K562 (cell line): ENCODE measurements at regions not wholly inside any gene's neighbourhood (a gene's known extent, or its start where the extent isn't known, plus 50 kb on each side); places are given as distances from the start of the nearest gene placed in this dataset.
A peak's percentile ranks its signal among the peaks of the same experiment; 100 is the strongest.

ENCODE experiments used
- ARID1B ChIP-seq: fragments of 450-650 bp; IDR thresholded peaks from 2 replicates; pipeline ENCODE4 v1.6.1; 2016; ENCODE audit warnings: antibody characterized with exemption, mild to moderate bottlenecking, inconsistent platforms
- CBFA2T2 ChIP-seq: fragments of 450-650 bp; conservative IDR thresholded peaks from 2 replicates; pipeline ENCODE4 v1.6.1; 2017; ENCODE audit warnings: mild to moderate bottlenecking
- CBFA2T3 ChIP-seq: fragments of 450-650 bp; IDR thresholded peaks from 2 replicates; pipeline ENCODE4 v1.6.1; 2017
- CBFB ChIP-seq: sonication (generic); formaldehyde crosslinking; IDR thresholded peaks from 2 replicates; pipeline ENCODE4 v1.4.0; 2020; ENCODE audit warnings: mild to moderate bottlenecking, missing genetic modification reagents
- ELK1 ChIP-seq: sonication (generic); formaldehyde crosslinking; IDR thresholded peaks from 2 replicates; pipeline ENCODE4 v1.8.1; 2022; ENCODE audit warnings: missing genetic modification reagents
- ERF ChIP-seq: fragments of 450-650 bp; formaldehyde crosslinking; IDR thresholded peaks from 2 replicates; pipeline ENCODE4 v1.4.0; 2020; ENCODE audit warnings: mild to moderate bottlenecking, mixed read lengths
- ETV6 ChIP-seq, 3 experiments: fragments of 150-350 bp in 1 of 3; sonication (generic) in 1 of 3; formaldehyde crosslinking in 1 of 3; IDR thresholded peaks; 2 replicates each; pipeline versions ENCODE4 v1.6.1 to v1.8.0; 2014 to 2022; ENCODE audit warnings: borderline replicate concordance in 2 of 3, low read depth in 2 of 3, antibody characterized with exemption in 1 of 3, low read length in 1 of 3, mild to moderate bottlenecking in 1 of 3, missing genetic modification reagents in 1 of 3
- HDGF ChIP-seq: fragments of 450-650 bp; IDR thresholded peaks from 2 replicates; pipeline ENCODE4 v1.6.1; 2016
- KLF16 ChIP-seq: IDR thresholded peaks from 2 replicates; pipeline ENCODE4 v1.6.1; 2016; ENCODE audit warnings: antibody characterized with exemption
- MIER1 ChIP-seq: fragments of 450-650 bp; IDR thresholded peaks from 2 replicates; pipeline ENCODE4 v1.6.1; 2016; ENCODE audit warnings: antibody characterized with exemption, mild to moderate bottlenecking, low read depth
- MLLT1 ChIP-seq, 2 experiments: fragments of 450-650 bp; IDR thresholded peaks; 2 replicates each; pipeline ENCODE4 v1.6.1; 2016
- NCOA2 ChIP-seq, 2 experiments: fragments of 450-650 bp; IDR thresholded peaks; 2 replicates each; pipeline ENCODE4 v1.6.1; 2018; ENCODE audit warnings: mild to moderate bottlenecking in 2 of 2, moderate library complexity in 1 of 2; ENCODE audit not compliant: partially characterized antibody in 2 of 2
- NFATC3 ChIP-seq: fragments of 450-650 bp; IDR thresholded peaks from 2 replicates; pipeline ENCODE4 v1.6.1; 2017; ENCODE audit warnings: mild to moderate bottlenecking
- NR0B1 ChIP-seq: fragments of 450-650 bp; IDR thresholded peaks from one replicate; pipeline ENCODE4 v1.6.1; 2018; ENCODE audit warnings: mild to moderate bottlenecking, moderate library complexity; ENCODE audit not compliant: partially characterized antibody
- NUFIP1 ChIP-seq: fragments of 450-650 bp; IDR thresholded peaks from 2 replicates; pipeline ENCODE4 v1.6.1; 2018; ENCODE audit not compliant: partially characterized antibody
- PYGO2 ChIP-seq: fragments of 450-650 bp; IDR thresholded peaks from 2 replicates; pipeline ENCODE4 v1.6.1; 2016; ENCODE audit warnings: mild to moderate bottlenecking, missing genetic modification characterization, moderate library complexity, missing compliant biosample characterization
- RHOXF2B ChIP-seq: fragments of 250-450 bp; sonication (Bioruptor Pico); conservative IDR thresholded peaks from 2 replicates; pipeline ENCODE4 v1.5.1; 2021
- SAFB ChIP-seq: fragments of 200-400 bp; formaldehyde crosslinking; IDR thresholded peaks from 2 replicates; pipeline ENCODE4 v1.6.1; 2017; ENCODE audit warnings: low read depth, low read length, borderline replicate concordance
- SIN3B ChIP-seq: fragments of 450-650 bp; IDR thresholded peaks from 2 replicates; pipeline ENCODE4 v1.6.1; 2017; ENCODE audit warnings: low read depth, mild to moderate bottlenecking, moderate library complexity
- TAL1 ChIP-seq: fragments of 450-650 bp; IDR thresholded peaks from 2 replicates; pipeline ENCODE4 v1.6.1; 2016; ENCODE audit warnings: mild to moderate bottlenecking
- TEAD4 ChIP-seq, 2 experiments: sonication (generic) in 1 of 2; formaldehyde crosslinking in 1 of 2; IDR thresholded peaks; 2 replicates each; pipeline versions ENCODE4 v1.6.1 to v1.8.0; 2012 to 2022; ENCODE audit warnings: borderline replicate concordance in 1 of 2, inconsistent platforms in 1 of 2, low read length in 1 of 2, mild to moderate bottlenecking in 1 of 2, missing genetic modification reagents in 1 of 2
- ZBED1 ChIP-seq: IDR thresholded peaks from 2 replicates; pipeline ENCODE4 v1.6.1; 2014
- ZNF354B ChIP-seq: fragments of 250-450 bp; sonication (Bioruptor Pico); IDR thresholded peaks from 2 replicates; pipeline ENCODE4 v1.4.0; 2020
- ZNF717 ChIP-seq: fragments of 250-450 bp; sonication (Bioruptor Pico); IDR thresholded peaks from 2 replicates; pipeline ENCODE4 v1.5.0; 2021
- TF ChIP-seq, protein P1 (sequence below): IDR thresholded peaks from 2 replicates; pipeline ENCODE4 v1.6.1; 2016; ENCODE audit warnings: missing genetic modification characterization, missing compliant biosample characterization

- TF ChIP-seq TEAD4 (IDR thresholded peaks at IDR 0.05; ENCODE audit: low read length) = peak; percentile 82
- no peak for TF ChIP-seq TEAD4 (CRISPR knock-in tag; IDR thresholded peaks at IDR 0.05; ENCODE audit: borderline replicate concordance)
- TF ChIP-seq ERF (CRISPR knock-in tag) = no peak
- no peak for TF ChIP-seq PYGO2 (tag)
- peak; percentile 22; the same call in 1 of the 2 replicates for TF ChIP-seq CBFA2T2
- no peak for TF ChIP-seq ZNF354B
- peak; percentile 45 for TF ChIP-seq CBFA2T3
- TF ChIP-seq SIN3B = no peak
- TF ChIP-seq ARID1B = peak; percentile 62
- TF ChIP-seq HDGF = no peak
- TF ChIP-seq KLF16 = 0 out of 2 replicates have a peak, but pooled peaks have one; percentile 8
- no peak for TF ChIP-seq NFATC3
- TF ChIP-seq RHOXF2B (CRISPR knock-in tag) = no peak
- TF ChIP-seq SAFB = no peak
- peak; percentile 53 for TF ChIP-seq TAL1
- no peak for TF ChIP-seq ZBED1
- TF ChIP-seq MIER1 = no peak
- TF ChIP-seq CBFB = no peak
- no peak for TF ChIP-seq ETV6 (IDR thresholded peaks at IDR 0.05; ENCODE audit: borderline replicate concordance in 1 of 2, low read depth in 2 of 2, low read length in 1 of 2)
- TF ChIP-seq ETV6 (CRISPR knock-in tag; IDR thresholded peaks at IDR 0.05; ENCODE audit: borderline replicate concordance) = no peak
- no peak for TF ChIP-seq NR0B1
- no peak for TF ChIP-seq NUFIP1
- no peak for TF ChIP-seq ELK1 (CRISPR knock-in tag)
- TF ChIP-seq, protein P1, sequence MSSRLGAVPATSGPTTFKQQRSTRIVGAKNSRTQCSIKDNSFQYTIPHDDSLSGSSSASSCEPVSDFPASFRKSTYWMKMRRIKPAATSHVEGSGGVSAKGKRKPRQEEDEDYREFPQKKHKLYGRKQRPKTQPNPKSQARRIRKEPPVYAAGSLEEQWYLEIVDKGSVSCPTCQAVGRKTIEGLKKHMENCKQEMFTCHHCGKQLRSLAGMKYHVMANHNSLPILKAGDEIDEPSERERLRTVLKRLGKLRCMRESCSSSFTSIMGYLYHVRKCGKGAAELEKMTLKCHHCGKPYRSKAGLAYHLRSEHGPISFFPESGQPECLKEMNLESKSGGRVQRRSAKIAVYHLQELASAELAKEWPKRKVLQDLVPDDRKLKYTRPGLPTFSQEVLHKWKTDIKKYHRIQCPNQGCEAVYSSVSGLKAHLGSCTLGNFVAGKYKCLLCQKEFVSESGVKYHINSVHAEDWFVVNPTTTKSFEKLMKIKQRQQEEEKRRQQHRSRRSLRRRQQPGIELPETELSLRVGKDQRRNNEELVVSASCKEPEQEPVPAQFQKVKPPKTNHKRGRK (tag) = no peak
- no peak for TF ChIP-seq NCOA2 (IDR thresholded peaks at IDR 0.05; ENCODE audit: partially characterized antibody in 2 of 2)
- TF ChIP-seq MLLT1 (IDR thresholded peaks at IDR 0.05) = no peak
- TF ChIP-seq ZNF717 = no peak
These were observed 60.4 kb upstream of the GJA5 start (continued) for GRCh38 chr1:147820761-147821297.
